Retinal pigment epithelial cell (primary cell): ENCODE measurements at regions not wholly inside any gene's neighbourhood (a gene's known extent, or its start where the extent isn't known, plus 50 kb on each side); places are given as distances from the start of the nearest gene placed in this dataset.
"Not testable (repeated sequence)": the region's sequence is repeated elsewhere in the genome, so short reads cannot be mapped to it uniquely, and the experiment has no call there.

Source experiments
- DNase-seq: peaks from one replicate; pipeline ENCODE4 v3.0.0-alpha.2; 2010; ENCODE audit warnings: low read depth
- H3K4me3 ChIP-seq: 2 replicates; pipeline ENCODE4 v1.5.1; 2011; ENCODE audit warnings: mild to moderate bottlenecking, low read length, control low read depth, moderate library complexity
- TF ChIP-seq, protein P1 (sequence below): conservative IDR thresholded peaks from 2 replicates; pipeline ENCODE4 v1.5.1; 2011; ENCODE audit warnings: low read depth, low read length, control low read depth, inconsistent platforms

DNA sequence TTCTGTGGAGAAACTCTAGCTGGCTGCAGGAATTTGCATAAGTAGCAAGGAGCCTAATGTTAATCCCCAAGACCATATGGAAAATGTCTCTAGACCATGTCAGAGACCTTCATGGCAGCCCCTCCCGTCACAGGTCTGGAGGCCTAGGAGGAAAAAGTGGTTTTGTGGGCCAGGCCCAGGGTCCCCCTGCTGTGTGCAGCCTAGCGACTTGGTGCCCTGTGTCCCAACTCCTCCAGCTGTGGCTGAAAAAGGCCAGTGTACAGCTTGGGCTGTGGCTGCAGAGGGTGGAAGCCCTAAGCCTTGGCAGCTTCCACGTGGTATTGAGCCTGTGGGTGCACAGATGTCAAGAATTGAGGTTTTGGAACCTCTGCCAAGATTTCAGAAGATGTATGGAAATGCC lies 306.9 kb upstream of the CA10 start:
- no peak for DNase-seq
- no peak overlapping the region for H3K4me3 ChIP-seq
- TF ChIP-seq, protein P1, sequence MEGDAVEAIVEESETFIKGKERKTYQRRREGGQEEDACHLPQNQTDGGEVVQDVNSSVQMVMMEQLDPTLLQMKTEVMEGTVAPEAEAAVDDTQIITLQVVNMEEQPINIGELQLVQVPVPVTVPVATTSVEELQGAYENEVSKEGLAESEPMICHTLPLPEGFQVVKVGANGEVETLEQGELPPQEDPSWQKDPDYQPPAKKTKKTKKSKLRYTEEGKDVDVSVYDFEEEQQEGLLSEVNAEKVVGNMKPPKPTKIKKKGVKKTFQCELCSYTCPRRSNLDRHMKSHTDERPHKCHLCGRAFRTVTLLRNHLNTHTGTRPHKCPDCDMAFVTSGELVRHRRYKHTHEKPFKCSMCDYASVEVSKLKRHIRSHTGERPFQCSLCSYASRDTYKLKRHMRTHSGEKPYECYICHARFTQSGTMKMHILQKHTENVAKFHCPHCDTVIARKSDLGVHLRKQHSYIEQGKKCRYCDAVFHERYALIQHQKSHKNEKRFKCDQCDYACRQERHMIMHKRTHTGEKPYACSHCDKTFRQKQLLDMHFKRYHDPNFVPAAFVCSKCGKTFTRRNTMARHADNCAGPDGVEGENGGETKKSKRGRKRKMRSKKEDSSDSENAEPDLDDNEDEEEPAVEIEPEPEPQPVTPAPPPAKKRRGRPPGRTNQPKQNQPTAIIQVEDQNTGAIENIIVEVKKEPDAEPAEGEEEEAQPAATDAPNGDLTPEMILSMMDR, result no peak

GRCh38 chr17:52451294-52451861 lies 292.9 kb upstream of the CA10 start:
- TF ChIP-seq, protein P1, result no peak
- no peak for DNase-seq
- no peak overlapping the region for H3K4me3 ChIP-seq

- TF ChIP-seq, protein P1, result no peak
These were observed 283.8 kb upstream of the CA10 start for GRCh38 chr17:52442350-52442749.

DNA sequence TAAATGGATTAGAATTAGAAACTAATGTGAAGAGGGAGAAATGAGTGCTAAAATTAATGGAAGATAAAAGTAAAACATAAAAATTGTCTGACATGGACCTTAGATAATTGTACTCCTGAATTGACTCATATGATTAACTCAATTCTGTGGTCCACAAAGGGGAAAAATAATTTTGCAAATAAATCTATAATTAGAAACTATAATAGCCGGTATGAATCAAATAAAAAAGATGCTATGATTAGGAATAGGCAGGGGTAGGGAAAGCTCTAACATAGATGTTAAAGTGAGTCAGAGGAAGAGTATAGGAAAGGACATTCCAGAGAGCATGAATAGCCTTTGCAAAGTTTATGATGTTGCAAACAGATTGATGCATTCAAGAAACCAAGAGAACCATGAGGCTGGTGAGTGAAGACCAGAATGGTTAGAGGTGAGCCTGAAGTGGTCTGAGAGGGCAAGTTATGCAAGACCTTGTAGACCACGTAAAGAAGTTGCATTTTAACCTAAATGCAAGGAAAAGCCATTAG lies 262.1 kb upstream of the CA10 start:
- H3K4me3 ChIP-seq, result no peak overlapping the region
- TF ChIP-seq, protein P1, result no peak
- no peak for DNase-seq

More at GRCh38 chr17:52442350-52442749, 283.8 kb upstream of the CA10 start:
- no peak overlapping the region for H3K4me3 ChIP-seq
- no peak for DNase-seq

GRCh38 chr17:52419229-52419641 lies 260.7 kb upstream of the CA10 start:
- no peak for DNase-seq
- no peak overlapping the region for H3K4me3 ChIP-seq
- TF ChIP-seq, protein P1, result no peak

GRCh38 chr17:52410781-52411180 lies 252.3 kb upstream of the CA10 start:
- TF ChIP-seq, protein P1, result no peak
- no peak for DNase-seq

GRCh38 chr17:52409222-52409621 lies 250.7 kb upstream of the CA10 start:
- not testable (repeated sequence) for DNase-seq, H3K4me3 ChIP-seq

More at GRCh38 chr17:52410781-52411180, 252.3 kb upstream of the CA10 start:
- H3K4me3 ChIP-seq, result no peak overlapping the region
